Right atrium auricular region (tissue), 2 donors: ENCODE measurements at regions not wholly inside any gene's neighbourhood (a gene's known extent, or its start where the extent isn't known, plus 50 kb on each side); places are given as distances from the start of the nearest gene placed in this dataset.

Source experiments
- DNase-seq: peaks from one replicate; pipeline ENCODE4 v3.0.0-alpha.2; 2019; ENCODE audit warnings: low spot score
- H3K27ac ChIP-seq, 2 donors: fragments of 200-600 bp; sonication (generic); 1 replicate in 1 of 2; 2 replicates in 1 of 2; pipeline ENCODE4 v1.5.1; 2016 to 2019
- H3K27me3 ChIP-seq, 2 donors: fragments of 200-600 bp; sonication (generic); one replicate each; pipeline versions ENCODE4 v1.5.1 to v1.6.0; 2017 to 2019
- H3K36me3 ChIP-seq: fragments of 200-600 bp; sonication (generic); one replicate; pipeline ENCODE4 v1.5.1; 2016
- H3K4me1 ChIP-seq, 2 donors: fragments of 200-600 bp; sonication (generic); one replicate each; pipeline versions ENCODE4 v1.5.1 to v1.6.0; 2017 to 2019
- H3K4me3 ChIP-seq, 2 donors: fragments of 200-600 bp; sonication (generic); 1 replicate in 1 of 2; 2 replicates in 1 of 2; pipeline ENCODE4 v1.5.1; 2017 to 2019; ENCODE audit warnings: mild to moderate bottlenecking in 1 of 2, moderate library complexity in 1 of 2
- H3K9me3 ChIP-seq, 2 donors: fragments of 200-600 bp; sonication (generic); one replicate each; pipeline ENCODE4 v1.5.1; 2019
- TF ChIP-seq, protein P1 (sequence below), 2 donors: fragments of 200-600 bp; sonication (generic); IDR thresholded peaks; one replicate each; pipeline ENCODE4 v1.5.1; 2019; ENCODE audit warnings: antibody characterized with exemption in 2 of 2

DNA sequence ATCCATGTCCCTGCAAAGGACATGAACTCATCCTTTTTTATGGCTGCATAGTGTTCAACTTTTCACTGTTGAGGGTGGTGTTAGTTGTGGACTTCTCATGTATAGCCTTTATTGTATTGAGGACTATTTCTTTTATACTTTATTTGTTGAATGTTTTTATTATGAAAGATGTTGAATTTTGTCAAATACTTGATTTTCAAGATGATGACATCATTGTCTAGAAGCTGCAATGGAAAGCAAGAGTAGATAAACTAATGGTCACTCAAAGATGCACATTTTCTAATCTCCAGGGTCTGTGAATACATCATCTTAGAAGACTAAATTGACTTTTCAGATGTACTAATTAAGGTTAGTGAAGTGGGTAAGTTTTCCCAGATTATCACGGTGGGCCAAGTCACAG lies 1117.0 kb downstream of the DSC3 start:
- Histone ChIP-seq H3K36me3 (no peaks in the 10 kb centered on the region), H3K27ac (no peak overlapping the region), H3K27me3 (no peaks in the 10 kb centered on the region), H3K4me1 (no peaks in the 10 kb centered on the region), H3K4me3 (no peak overlapping the region), H3K9me3 (no peaks in the 10 kb centered on the region)
- TF ChIP-seq, protein P1, sequence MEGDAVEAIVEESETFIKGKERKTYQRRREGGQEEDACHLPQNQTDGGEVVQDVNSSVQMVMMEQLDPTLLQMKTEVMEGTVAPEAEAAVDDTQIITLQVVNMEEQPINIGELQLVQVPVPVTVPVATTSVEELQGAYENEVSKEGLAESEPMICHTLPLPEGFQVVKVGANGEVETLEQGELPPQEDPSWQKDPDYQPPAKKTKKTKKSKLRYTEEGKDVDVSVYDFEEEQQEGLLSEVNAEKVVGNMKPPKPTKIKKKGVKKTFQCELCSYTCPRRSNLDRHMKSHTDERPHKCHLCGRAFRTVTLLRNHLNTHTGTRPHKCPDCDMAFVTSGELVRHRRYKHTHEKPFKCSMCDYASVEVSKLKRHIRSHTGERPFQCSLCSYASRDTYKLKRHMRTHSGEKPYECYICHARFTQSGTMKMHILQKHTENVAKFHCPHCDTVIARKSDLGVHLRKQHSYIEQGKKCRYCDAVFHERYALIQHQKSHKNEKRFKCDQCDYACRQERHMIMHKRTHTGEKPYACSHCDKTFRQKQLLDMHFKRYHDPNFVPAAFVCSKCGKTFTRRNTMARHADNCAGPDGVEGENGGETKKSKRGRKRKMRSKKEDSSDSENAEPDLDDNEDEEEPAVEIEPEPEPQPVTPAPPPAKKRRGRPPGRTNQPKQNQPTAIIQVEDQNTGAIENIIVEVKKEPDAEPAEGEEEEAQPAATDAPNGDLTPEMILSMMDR (IDR thresholded peaks at IDR 0.05), result no peak
- DNase-seq, result no peak

DNA sequence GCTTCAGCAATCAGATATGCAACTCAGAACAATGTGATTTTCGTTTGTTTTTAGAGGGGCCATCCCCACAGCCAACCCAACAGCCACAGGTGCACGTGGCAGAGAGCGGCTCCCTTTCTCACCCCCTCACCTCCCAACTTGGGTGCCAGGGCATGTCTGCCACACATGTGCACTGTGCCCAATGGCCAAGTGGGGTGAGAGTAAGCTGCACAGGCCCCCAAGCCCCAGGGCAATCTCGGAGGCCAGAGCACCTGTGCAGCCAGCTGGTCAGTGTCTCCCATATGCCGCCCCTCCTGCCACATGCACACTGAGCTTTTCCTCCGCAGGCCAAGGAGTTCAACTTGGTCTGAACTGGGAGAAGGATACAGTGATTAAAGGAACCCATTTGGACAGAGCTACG lies 1130.2 kb downstream of the DSC3 start:
- Histone ChIP-seq H3K4me3 (no peak overlapping the region), H3K27ac (no peak overlapping the region), H3K4me1 (no peaks in the 10 kb centered on the region), H3K9me3 (no peaks in the 10 kb centered on the region), H3K36me3 (no peaks in the 10 kb centered on the region), H3K27me3 (no peaks in the 10 kb centered on the region)
- DNase-seq, result no peak
- TF ChIP-seq, protein P1 (IDR thresholded peaks at IDR 0.05), result no peak

DNA sequence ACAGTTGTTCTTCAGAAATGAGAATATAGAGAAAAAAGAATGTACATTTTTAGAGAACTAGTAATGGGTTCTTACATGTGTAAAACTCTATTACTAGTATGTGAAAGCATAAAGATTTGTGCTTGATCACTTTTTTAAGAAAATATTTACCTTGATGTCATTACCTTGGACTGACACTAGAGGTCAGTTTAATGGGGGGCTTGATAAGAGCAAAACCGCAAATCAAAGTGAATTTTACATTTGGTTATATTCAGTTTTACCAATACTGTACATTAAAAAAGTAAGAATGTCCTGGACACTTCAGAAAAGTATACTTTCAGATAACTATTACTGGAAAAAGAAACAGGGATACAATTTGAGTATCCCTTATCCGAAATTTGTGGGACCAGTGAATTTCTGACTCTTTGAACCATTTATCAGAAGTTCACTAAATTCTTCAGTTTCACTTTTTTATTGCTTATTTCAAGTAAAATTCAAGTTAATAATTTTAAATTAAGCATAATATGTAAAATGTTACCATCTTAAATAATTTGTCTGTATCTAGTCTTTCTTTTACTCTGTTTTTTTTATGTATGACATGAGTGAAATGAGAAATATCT lies 1149.5 kb downstream of the DSC3 start:
- Histone ChIP-seq H3K4me1 (no peaks in the 10 kb centered on the region), H3K36me3 (no peaks in the 10 kb centered on the region), H3K9me3 (no peaks in the 10 kb centered on the region), H3K27ac (no peak overlapping the region), H3K27me3 (no peaks in the 10 kb centered on the region), H3K4me3 (no peak overlapping the region)
- TF ChIP-seq, protein P1 (IDR thresholded peaks at IDR 0.05), result peak in 1 of 2 donors; percentile 48
- DNase-seq, result no peak

DNA sequence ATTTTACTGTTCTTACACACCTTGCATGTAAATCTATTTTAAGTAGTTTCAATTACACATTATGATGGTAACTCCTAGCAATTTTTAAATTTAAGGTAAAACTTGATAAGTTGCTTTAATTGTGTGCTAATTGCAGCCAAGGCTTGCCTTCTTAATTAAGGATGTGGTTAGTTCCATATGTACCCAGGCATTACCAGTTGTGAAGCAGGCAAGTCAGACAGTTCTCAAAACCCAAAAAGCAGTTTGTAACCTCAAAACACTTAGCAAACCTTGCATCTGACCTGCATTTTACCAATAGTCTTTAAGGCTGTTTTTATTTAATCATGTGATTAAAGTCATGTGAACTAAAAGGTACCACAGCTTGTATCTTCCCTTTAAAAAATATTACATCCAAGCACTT lies 1159.4 kb downstream of the DSC3 start:
- no peak for DNase-seq
- no peaks in the 10 kb centered on the region for H3K9me3 ChIP-seq
- no peak overlapping the region for H3K4me3 ChIP-seq
- H3K4me1 ChIP-seq, result no peaks in the 10 kb centered on the region
- H3K36me3 ChIP-seq, result no peaks in the 10 kb centered on the region
- TF ChIP-seq, protein P1 (IDR thresholded peaks at IDR 0.05), result no peak
- H3K27ac ChIP-seq, result no peak overlapping the region
- no peaks in the 10 kb centered on the region for H3K27me3 ChIP-seq

DNA sequence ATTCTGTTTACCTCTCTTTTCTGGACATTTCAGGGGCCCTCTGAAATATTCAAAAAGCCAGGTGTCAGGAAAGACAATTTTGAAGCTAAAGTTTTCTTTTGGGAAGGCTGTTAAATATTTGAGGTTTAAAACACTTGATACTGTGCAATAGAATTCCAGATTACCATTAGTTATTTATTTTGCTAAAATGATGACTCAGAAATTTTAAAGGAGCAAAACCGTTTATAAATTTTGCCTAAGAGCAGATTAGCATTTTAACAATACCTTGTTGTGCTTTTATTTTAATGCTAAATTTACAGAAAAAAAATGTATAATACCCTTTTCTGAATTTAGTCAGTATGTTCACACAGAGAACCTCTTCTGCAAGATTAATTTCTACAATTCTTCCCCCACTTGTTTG lies 1159.9 kb downstream of the DSC3 start:
- no peaks in the 10 kb centered on the region for H3K4me1 ChIP-seq
- TF ChIP-seq, protein P1 (IDR thresholded peaks at IDR 0.05), result no peak
- H3K36me3 ChIP-seq, result no peaks in the 10 kb centered on the region
- no peak for DNase-seq
- no peaks in the 10 kb centered on the region for H3K9me3 ChIP-seq
- H3K4me3 ChIP-seq, result no peak overlapping the region
- no peak overlapping the region for H3K27ac ChIP-seq
- H3K27me3 ChIP-seq, result no peaks in the 10 kb centered on the region

DNA sequence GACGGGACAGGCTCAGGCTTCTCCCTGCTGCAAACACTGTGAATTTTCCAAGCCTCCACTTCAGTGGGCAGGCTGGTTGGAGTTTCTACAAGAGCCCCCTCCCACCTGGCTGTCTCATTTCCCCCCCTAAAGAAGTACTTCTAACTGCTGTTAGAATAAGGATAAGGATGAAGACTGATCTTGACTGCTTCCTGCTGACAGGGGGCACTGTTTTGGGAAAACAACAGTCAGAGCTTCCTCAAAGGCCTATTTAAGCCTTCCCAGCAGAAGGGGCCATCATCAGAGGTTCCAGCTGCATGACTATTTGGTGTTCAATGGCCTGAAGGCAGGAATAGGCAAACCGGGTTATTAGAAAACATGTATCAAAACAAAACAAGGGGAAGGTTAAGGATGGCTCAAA lies 1162.8 kb downstream of the DSC3 start:
- TF ChIP-seq, protein P1 (IDR thresholded peaks at IDR 0.05), result no peak
- Histone ChIP-seq H3K9me3 (no peaks in the 10 kb centered on the region), H3K36me3 (no peaks in the 10 kb centered on the region), H3K27ac (no peak overlapping the region), H3K27me3 (no peaks in the 10 kb centered on the region), H3K4me3 (no peak overlapping the region), H3K4me1 (no peaks in the 10 kb centered on the region)
- DNase-seq, result no peak
